ENCODE measurements at regions not wholly inside any gene's neighbourhood (a gene's known extent, or its start where the extent isn't known, plus 50 kb on each side); places are given as distances from the start of the nearest gene placed in this dataset.
"Not testable (repeated sequence)": the region's sequence is repeated elsewhere in the genome, so short reads cannot be mapped to it uniquely, and the experiment has no call there.

- DNase-seq (ENCODE audit: low read depth, low spot score) = no peak
Observed at GRCh38 chr13:50415428-50415827, 400.2 kb downstream of the KCNRG start.

- DNase-seq (ENCODE audit: low read depth, low spot score) = no peak
Observed at GRCh38 chr13:50417597-50417996, 402.4 kb downstream of the KCNRG start.

- DNase-seq (ENCODE audit: low read depth, low spot score) = no peak
Observed at GRCh38 chr13:50419331-50419865, 404.2 kb downstream of the KCNRG start.

GRCh38 chr13:50419896-50420295 is 404.7 kb downstream of the KCNRG start:
- no peak for DNase-seq (ENCODE audit: low read depth, low spot score)

GRCh38 chr13:50420718-50421472 is 405.7 kb downstream of the KCNRG start:
- no peak for DNase-seq (ENCODE audit: low read depth, low spot score)

- DNase-seq (ENCODE audit: low read depth, low spot score) = no peak
Observed at GRCh38 chr13:50421473-50422130, 406.4 kb downstream of the KCNRG start.

GRCh38 chr13:50422181-50423148 is 407.2 kb downstream of the KCNRG start:
- DNase-seq (ENCODE audit: low read depth, low spot score) = no peak

GRCh38 chr13:50424993-50425392 is 409.7 kb downstream of the KCNRG start:
- DNase-seq (ENCODE audit: low read depth, low spot score) = no peak

GRCh38 chr13:50425772-50426171 is 410.5 kb downstream of the KCNRG start:
- no peak for DNase-seq (ENCODE audit: low read depth, low spot score)

- no peak for DNase-seq (ENCODE audit: low read depth, low spot score)
Observed at GRCh38 chr13:50426927-50427326, 411.7 kb downstream of the KCNRG start.

- DNase-seq (ENCODE audit: low read depth, low spot score) = not testable (repeated sequence)
Observed at GRCh38 chr13:50427511-50427910, 412.3 kb downstream of the KCNRG start.

GRCh38 chr13:50428183-50428877 is 413.1 kb downstream of the KCNRG start:
- DNase-seq (ENCODE audit: low read depth, low spot score) = no peak

- no peak for DNase-seq (ENCODE audit: low read depth, low spot score)
Observed at GRCh38 chr13:50435011-50435410, 408.5 kb downstream of the DLEU7 start.

GRCh38 chr13:50437252-50437651 is 406.2 kb downstream of the DLEU7 start:
- peak; percentile 18 for DNase-seq (ENCODE audit: low read depth, low spot score)

GRCh38 chr13:50438351-50438750 is 405.1 kb downstream of the DLEU7 start:
- DNase-seq (ENCODE audit: low read depth, low spot score) = no peak

GRCh38 chr13:50441130-50441529 is 402.4 kb downstream of the DLEU7 start:
- no peak for DNase-seq (ENCODE audit: low read depth, low spot score)

GRCh38 chr13:50444726-50445125 is 398.8 kb downstream of the DLEU7 start:
- no peak for DNase-seq (ENCODE audit: low read depth, low spot score)

GRCh38 chr13:50446611-50447010 is 396.9 kb downstream of the DLEU7 start:
- DNase-seq (ENCODE audit: low read depth, low spot score) = no peak

- DNase-seq (ENCODE audit: low read depth, low spot score) = no peak
Observed at GRCh38 chr13:50448535-50448998, 394.9 kb downstream of the DLEU7 start.

- no peak for DNase-seq (ENCODE audit: low read depth, low spot score)
Observed at GRCh38 chr13:50449465-50449864, 394.0 kb downstream of the DLEU7 start.

GRCh38 chr13:50450279-50450678 is 393.2 kb downstream of the DLEU7 start:
- DNase-seq (ENCODE audit: low read depth, low spot score) = no peak

All from brain pericyte (primary cell).